NAMALWA (cell line): ENCODE measurements at regions not wholly inside any gene's neighbourhood (a gene's known extent, or its start where the extent isn't known, plus 50 kb on each side); places are given as distances from the start of the nearest gene placed in this dataset.
"Not testable (repeated sequence)": the region's sequence is repeated elsewhere in the genome, so short reads cannot be mapped to it uniquely, and the experiment has no call there.

Source experiments
- DNase-seq: peaks from one replicate; pipeline ENCODE4 v3.0.0-alpha.2; 2015; ENCODE audit warnings: low spot score

DNA sequence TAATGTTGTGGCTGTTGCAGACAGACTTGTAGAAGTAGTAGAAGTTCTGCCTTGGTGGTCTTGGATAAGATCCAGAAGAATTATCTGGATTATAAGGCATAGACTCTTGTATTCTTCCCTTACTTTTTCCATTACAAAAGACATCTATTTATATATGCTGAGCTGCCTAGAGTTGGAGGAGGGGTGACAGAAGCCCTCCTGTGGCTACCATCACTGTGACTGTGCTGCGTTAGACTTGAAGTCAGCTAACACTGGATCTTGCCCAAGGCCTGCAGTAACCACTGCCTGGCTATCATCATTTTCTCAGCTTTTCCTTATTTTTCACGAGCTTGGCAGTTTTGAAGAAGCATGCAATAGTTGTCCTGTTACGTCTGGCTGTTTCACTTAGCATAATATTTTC, 684.8 kb upstream of the BCHE start:
- no peak for DNase-seq

DNA sequence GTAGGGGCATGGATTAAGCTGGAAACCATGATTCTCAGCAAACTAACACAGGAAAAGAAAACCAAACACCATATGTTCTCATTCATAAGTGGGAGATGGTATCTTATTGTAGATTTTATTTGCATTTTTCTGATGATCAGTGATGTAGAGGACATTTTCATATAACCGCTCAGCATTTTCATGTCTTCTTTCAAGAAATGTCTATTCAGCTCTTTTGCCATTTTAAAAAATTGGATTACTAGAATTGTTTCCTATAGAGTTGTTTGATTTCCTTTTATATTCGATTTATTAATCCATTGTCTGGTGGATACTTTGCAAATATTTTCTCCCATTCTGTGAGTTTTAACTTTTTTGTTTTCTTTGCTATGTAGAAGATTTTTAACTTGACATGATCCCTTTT, 682.2 kb upstream of the BCHE start:
- DNase-seq = no peak

DNA sequence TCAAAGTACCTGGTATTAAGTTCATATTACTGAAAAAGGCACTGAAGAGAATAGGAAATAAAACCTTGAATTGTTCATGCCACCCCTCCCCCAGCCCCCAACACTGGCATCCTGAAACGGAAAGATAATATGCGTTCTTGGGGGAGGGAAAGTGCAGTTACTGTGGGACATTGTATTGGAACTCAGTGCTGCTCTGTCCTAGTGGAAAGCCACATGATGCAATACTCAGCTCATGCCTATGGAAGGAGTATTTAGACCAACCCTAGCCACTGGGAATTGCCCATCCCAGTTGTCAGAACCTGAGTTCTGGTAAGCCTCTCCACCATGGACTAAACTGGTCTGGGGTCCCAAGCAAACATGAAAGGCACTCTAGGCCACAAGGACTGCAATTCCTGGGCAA, 680.8 kb upstream of the BCHE start:
- DNase-seq = no peak

DNA sequence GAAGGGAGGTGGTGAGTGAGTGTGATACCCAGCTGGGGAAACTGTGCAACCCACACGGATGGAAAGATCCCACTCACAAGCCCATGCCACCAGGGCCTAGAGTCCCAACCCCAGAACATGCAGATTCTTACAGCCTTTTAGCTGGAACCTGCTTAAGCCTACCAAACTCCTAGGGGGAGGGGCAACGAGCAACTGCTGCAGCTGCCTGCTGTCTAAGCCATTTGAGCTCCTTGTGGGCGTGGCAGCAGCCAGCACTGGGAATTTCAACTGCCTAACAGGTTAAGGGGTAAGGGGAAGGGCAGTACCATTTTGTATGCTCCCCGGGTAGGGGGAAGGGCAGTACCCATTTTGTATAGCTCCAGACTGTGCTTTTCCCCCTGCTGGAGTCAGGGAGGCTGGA, 673.2 kb upstream of the BCHE start:
- DNase-seq = no peak

DNA sequence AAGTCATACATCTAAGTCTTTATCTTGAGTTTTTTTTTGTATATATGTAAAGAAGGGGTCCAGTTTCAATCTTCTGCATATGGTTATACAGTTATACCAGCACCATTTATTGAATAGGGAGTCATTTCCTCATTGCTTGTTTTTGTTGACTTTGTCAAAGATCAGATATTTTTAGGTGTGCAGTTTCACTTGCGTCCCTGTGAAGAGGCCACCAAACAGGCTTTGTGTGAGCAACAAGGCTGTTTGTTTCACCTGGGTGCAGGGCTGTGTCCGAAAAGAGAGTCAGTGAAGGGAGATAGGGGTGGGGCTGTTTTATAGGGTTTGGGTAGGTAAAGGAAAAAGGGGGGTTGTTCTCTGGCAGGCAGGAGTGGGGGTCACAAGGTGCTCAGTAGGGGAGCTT, 663.2 kb upstream of the BCHE start:
- DNase-seq = not testable (repeated sequence)

DNA sequence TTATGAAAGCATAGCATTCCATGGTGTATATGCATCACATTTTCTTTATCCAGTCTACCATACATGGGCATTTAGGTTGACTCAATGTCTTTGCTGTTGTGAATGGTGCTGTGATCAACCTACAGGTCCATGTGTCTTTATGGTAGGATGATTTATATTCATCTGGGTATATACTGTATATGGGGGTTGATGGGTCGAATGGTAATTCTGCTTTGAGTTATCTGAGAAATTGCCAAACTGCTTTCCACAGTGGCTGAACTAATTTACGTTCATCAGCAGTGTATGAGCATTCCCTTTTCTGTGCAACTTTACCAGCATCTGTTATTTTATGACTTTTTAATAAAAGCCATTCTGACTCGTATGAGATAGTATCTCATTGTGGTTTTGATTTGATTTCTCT, 662.4 kb upstream of the BCHE start:
- no peak for DNase-seq

DNA sequence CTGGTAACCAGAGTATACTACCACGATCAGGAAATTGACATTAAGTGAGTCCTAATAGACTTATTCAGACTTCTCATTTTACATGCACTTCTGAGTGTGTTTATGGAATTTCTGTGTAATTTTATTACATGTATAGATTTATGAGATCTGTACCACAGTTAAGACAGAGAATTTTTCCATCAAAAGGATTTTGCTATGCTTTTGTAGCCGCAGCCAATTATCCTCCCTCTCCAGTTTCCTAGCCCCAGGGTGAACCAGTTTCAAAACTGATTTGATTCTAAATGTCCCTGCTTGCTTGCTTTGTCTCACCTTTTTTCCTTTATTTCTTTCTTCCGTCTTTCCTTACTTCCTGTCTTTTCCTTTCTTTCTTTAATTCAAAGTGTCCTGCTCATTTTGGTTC, 661.2 kb upstream of the BCHE start:
- DNase-seq = no peak

DNA sequence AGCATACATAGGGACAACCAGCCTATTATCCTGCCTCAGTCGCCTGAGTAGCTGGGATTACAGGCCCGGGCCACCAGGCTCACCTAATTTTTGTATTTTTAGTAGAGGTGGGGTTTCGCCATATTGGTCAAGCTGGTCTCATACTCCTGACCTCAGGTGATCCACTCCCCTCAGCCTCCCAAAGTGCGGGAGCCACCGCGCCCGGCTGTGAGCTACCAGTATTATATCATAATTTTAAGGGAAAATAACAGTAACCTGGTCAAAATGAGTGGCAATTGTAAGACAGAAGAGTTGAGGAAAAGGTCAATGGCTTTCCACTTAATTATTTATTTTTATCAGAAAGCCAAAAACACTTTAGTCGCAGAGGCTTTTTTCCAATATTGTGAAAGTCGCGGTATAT, 652.6 kb upstream of the BCHE start:
- DNase-seq = no peak

DNA sequence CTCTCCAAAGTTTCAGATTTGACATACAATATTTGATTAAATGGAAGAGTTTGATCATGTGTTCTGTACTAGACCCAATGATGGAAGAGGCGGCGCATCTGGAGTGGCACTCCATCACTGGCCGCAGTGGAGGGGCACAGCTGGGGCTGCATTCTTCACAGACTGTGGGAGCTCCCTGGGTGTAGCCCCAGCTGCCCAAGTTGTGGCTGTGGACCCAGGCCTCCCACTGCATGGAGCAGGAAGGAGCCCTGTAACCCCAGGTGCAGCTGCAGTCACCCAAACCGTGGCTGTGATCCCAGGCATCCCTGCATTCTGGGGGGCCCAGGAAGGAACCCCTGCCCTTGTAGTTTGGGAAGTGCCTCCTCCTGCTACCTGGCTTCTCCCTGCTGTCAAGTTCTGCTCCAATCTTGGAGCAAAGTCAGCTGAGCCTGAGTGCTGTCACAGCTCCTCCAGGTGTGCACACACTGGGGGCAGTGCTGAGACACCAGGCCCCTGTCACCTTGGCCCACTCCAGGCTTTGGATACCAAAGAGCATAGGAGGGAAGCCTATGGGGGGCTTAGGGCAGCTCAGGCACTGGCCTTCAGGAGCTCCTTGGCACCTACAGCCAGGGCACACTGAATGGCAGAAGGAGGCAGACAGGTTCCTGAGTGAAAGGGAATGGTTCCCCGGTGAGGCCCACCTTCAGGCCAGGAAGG, 651.9 kb upstream of the BCHE start:
- no peak for DNase-seq

DNA sequence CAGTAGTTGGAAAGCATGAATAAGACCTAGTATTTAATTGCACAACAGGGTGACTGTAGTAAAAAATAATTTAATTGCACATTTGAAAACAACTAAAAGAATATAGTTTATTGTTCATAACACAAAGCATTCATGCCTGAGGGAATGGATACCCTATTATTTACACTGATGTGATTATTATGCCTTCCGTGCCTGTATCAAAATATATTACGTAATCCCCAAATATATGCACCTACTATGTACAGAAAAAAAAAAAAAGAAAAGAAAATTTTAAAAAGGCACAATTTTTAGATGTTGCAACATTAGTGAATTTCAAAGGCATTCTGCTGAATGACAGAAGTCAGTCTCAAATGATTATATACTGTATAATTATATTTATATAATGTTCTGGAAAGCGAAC, 647.2 kb upstream of the BCHE start:
- DNase-seq = no peak

DNA sequence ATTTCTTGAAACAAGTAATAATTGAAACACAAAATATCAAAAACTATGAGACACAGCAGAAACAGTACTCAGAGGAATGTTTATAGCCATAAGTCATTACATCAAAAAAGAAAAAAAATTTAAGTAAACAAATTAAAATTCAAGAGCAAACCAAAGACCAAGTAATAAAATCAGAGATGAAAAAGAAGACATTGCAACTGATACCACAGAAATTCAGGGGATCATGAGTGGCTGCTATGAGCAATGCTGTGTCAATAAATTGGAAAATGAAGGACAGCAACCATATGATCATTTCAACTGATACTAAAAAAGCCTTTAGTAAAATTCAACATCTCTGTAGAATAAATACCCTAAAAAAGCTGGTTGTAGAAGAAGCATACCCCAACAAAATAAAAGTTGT, 644.1 kb upstream of the BCHE start:
- no peak for DNase-seq

DNA sequence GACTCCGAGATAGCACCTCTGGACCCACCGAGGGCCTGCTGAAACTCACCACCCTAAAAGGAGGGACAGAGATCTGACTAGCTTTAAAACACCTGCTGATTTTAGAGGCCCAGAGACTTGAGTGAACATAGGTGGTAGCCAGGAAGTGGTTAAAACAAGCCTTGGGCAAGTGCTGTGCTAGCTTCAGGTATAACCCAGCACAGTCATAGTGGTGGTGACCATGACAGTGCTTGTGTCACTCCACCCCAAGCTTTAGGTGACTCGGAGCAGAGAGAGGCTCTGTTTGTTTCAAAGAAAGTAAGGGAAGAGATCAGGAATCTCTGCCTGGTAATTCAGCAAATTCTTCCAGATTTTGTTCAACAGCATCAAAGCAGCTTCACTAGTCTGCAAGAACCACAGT, 641.1 kb upstream of the BCHE start:
- no peak for DNase-seq

DNA sequence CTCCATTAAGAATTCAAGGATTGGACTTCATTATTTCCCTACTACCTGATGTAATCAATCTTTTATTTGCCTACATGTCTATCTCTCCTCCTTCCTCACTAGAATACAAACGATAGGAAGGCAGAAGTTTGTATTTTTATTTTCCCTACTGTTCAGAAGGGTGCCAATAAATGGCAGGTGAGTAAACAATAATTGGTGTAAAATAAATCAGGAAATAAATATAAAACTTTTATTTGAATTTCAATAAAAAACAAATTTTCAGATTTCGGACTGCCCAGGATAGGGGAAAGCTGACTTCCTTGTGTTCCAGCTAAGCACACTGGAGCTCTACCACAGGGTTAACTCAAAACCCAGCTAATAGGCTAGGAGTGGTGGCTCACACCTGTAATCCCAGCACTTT, 636.3 kb upstream of the BCHE start:
- DNase-seq = no peak

DNA sequence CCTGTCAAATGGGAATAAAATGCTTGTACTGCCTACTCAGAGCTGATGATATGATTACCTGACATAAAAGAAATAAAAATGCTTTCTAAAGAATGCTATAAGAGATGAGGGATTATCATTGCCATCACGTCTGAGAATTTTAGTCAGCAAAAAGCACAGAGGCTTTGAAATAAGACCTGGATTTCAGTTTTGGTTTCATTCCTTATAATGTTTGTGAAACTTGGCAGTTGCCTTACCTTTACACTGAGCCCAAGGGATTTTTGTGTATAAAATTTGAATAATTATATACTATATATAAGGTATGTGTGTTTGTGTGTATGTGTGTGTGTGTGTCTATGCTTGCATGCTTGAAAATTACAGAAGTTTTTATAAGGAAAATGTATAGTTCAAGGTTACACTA, 634.8 kb upstream of the BCHE start:
- no peak for DNase-seq

DNA sequence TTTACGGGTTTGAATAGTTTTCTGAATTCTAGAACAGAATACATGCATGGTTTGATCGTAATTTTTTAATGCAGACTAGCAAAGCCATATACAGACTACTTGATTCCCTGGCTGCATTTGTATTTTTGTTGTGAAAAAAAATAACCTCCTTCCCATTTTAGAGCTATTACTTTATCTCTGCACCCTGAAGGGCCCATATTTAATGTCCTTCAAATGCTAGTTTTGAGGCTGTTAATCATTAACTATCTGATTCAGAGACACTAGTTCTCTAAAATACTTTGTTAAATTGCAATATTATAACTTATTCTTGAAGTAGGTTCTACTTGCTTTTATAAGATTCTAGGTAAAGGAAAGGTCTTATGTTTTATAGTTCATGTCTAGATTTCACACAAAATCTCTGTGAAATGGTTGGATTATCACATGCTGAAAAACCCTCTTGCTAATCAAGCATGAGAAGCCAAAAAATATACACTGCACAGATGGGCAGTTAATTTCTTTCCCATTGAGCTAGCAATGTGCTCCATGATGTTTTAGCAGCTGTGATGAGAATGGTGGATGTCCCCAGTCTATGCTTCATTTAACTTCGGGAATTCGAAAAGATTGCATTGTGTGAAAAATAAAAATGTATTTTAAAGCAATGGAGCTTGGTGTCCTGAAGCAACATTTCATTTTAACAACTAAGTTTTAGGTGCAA, 634.0 kb upstream of the BCHE start:
- DNase-seq = no peak

DNA sequence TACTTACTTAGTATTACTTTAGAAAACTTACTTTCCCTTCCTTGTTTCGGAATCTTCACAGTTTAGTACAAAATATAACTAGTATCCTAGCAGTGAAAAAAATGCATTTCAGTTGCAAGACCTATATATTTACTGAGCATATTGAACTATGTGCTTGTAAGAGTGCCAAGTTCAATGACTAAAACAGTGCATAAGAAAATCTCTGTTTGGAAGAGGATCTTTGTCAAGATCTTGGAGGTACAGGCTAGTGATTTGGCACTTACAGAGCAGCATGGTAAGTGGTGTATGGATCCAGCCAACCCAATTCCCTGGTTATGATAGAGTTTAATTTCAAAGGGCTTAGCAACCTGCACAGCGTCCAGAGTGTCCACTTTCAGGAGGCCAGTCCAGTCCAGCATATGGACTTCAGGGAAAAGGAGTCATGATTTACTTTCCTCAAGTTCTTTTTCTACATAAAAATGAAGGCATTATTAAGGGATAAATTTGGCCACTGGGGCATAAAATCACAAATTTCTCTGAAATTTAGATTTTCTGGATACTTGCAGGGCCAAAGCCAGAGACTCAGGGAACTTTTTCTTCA, 625.8 kb upstream of the BCHE start:
- no peak for DNase-seq

DNA sequence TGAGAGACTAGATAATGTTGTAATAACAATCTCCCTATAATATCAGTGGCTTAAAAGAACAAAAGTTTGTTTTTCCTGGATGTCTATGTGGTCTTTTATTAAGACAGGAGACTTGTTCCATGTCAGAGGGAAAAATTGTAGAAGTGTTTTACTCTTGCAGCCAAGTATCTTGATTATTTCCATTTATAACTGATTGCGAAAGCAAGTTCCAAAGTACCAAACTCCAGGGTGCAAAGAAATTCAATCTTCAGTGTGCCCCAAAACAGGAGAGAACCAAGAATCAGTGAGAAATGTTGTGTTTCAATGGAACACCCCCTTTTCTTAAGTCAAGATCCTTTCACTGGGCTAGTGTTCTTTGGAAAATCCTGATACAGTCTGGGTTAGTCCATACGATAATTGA, 624.4 kb upstream of the BCHE start:
- no peak for DNase-seq

DNA sequence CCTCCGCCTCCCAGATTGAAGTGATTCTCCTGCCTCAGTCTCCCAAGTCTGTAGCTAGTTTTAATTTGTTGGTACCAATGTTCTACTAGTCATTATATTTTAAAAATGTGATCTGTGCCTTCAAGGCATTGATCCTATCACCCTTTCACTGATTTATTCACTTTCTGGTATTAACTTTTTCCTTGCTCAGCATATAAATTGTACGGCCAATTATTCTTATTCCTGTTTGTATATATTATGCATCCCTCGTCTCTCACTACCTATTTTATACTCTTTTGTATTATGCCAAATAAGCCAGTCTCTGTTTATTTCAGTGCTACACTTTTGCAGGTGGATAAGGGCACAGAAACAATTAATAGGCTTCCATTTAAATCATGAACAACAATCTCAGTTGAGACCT, 620.2 kb upstream of the BCHE start:
- DNase-seq = no peak

DNA sequence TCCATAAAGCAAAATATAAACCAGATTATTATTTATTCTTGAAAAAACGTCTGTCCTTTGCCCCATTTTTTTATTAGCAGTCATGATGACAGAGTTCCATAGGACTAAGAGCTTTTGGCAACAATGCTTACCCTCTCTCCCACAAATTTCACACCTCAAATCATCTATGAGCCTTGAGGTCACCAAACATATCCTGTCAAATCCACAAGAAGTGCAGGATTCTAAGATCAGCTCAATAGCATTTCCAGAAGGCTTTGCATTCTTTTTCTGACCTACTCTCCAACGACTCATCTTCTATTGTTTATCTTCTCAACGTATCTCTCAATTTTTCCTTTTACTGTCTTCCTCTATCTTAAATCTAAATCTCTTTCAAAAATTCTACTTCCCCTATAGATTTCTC, 619.1 kb upstream of the BCHE start:
- DNase-seq = no peak

DNA sequence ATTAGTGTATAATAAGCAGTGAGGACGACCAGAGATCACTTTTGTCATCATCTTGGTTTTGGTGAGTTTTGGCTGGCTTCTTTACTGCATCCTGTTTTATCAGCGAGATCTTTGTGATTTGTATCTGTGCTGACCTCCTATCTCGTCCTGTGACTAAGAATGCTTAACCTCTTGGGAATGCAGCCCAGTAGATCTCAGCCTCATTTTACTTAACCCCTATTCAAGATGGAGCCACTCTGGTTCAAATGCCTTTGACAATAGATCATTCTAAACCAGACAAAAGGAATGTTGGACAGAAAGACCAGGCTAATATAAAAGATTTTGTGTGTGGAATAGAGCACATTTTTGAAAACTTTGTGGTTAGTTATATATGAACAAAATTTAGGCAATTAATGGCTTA, 618.5 kb upstream of the BCHE start:
- DNase-seq = no peak

DNA sequence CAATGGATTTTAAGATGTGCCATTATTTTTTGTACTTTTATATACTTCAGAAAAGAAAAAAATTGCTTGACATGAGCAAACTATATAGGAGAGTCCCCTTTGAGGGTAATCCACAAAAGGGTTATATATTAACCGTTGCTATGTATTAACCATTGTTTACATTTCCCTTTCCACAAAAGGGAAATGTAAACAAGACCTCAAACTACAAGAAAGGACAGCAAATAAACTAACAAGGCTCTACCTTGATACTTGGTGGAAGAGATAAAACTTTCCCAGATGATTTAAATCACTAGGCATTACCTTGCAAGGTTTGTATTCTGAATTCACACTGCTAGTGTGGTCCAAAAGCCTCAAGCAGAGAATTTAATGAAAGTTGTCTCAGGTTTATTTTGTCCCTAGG, 616.3 kb upstream of the BCHE start:
- DNase-seq = no peak

DNA sequence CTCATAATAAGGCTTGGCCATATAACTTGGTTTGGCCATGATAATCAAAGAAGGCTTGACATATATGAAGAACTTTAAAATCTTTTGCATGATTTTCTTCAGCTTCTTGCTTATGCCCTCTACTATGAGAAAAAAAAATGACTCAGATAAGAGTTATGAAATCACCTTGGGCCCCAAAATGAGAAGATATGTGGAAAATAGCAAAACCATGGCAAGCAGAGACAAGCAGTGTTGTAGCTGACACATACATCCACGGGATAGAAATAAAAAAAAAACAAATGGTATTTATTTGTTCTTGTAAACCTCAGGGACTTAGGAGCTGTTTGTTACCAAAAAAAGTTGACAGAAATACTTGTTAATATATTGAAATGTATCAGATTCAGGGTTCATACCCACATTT, 614.8 kb upstream of the BCHE start:
- DNase-seq = no peak

DNA sequence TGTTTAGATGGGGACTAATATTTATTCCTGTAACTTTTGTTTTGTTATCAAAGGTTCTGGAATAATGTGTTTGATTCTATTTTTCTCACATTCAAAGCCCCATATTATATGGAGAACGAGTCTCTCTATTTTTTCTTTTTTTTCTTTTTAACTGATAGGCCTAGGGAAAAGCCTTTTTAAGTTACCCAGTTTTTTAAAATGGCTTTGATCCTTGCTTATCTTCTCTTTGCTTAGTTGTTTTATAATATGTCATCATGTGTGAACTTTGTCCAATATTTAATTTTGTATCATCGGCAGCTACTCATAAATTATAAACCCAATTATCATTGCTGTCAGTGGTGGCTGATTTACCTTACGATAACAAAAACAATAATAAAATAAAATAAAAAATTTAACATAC, 610.3 kb upstream of the BCHE start:
- no peak for DNase-seq

DNA sequence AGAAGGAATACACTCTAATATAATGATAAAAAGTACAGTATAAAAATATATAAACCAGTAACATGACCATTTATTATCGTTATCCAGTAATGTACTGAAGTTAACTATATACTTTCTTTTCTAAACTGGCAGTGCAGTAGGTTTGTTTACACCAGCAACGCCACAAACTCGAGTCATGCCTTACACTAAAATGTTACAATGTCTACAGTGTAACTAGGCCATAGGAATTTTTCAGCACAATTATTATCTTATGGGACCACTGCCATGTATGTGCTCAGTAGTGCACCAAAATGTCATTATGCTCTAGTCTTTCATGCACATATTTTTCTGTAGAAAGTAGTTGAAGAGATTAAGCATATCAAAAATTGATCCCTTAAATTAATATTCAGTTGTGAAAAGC, 609.8 kb upstream of the BCHE start:
- no peak for DNase-seq
